Activated CD4-positive, alpha-beta T cell treated with anti-CD3 and anti-CD28 coated beads, Interleukin-10, Interleukin-2, amounts not matched to agents 100 ng/mL and 50 ng/mL, durations not matched to agents 16 hours and 8 hours (primary cell): ENCODE measurements at regions not wholly inside any gene's neighbourhood (a gene's known extent, or its start where the extent isn't known, plus 50 kb on each side); places are given as distances from the start of the nearest gene placed in this dataset.
"Not testable (repeated sequence)": the region's sequence is repeated elsewhere in the genome, so short reads cannot be mapped to it uniquely, and the experiment has no call there.

Experiments used
- DNase-seq: peaks from one replicate; pipeline ENCODE4 v3.0.0-alpha.2; 2020

GRCh38 chr5:57429513-57430120 is 53.0 kb downstream of the ACTBL2 start:
- no peak for DNase-seq

- not testable (repeated sequence) for DNase-seq
Measured at GRCh38 chr5:57429021-57429420, 53.6 kb downstream of the ACTBL2 start.

- DNase-seq: no peak
Measured at GRCh38 chr5:57422993-57423392, 59.6 kb downstream of the ACTBL2 start.

DNA sequence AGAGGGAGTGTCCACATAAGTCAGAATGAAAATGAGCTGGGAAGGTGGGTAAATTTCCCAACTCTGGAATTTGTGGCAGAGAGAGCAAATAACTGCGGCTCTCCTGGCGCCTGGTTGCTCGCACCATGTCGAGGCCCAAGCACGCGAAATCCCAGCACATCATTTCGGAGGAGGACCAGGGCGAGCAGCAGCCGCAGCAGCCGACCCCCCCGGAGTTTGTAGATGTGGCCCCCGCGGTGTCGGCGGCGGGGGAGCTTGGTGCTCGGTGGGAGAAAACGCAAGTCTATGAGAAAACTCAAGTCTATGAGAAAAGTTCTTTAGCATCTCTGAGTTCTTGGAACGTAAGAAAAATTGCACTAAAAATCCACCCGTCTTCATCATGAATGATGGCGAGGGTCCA is 60.3 kb downstream of the ACTBL2 start:
- DNase-seq: no peak

- DNase-seq: no peak
Measured at GRCh38 chr5:57420801-57421200, 61.8 kb downstream of the ACTBL2 start.

- DNase-seq: no peak
Measured at GRCh38 chr5:57417971-57418370, 64.6 kb downstream of the ACTBL2 start.

DNA sequence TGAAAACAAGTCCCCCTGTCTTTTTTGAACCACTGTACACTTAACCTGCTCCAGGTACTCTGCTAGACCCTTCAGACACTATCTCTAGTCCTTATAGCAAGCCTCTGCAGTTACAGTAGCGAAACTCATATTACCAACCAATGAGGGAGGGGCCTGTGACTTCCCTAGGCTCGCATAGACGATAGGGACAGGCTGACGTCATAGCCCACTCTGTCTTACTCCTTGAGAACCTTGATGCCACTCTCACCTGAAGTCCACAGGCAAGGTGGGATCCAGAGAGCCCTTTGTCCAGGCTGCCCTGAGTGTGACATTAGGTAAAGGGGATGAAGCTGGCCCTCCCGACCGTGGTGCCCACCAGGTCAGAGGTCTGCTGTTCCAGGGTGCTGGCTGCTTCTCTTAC is 65.3 kb downstream of the ACTBL2 start:
- DNase-seq: no peak

GRCh38 chr5:57416278-57416994 is 66.2 kb downstream of the ACTBL2 start:
- DNase-seq: no peak

DNA sequence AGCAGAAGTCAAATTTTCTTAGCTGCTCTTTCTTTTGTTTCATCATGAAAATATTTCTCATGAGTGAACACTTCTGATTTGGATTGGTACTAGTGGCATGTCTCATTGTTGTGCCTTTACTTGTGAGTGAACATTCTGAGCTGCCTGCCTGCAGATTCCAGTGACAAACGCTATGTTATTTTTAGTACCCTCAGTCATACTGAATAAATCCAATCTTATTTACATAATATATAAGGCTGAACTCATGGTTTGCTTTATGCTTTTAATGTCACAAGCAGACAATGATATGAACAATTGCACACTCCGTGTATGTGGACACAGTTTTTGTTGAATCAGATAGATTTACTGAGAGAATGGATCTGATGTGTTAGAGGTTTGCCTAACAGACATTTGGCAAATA is 67.8 kb downstream of the ACTBL2 start:
- no peak for DNase-seq

GRCh38 chr5:57414191-57414590 is 68.4 kb downstream of the ACTBL2 start:
- no peak for DNase-seq

GRCh38 chr5:57413145-57413544 is 69.5 kb downstream of the ACTBL2 start:
- no peak for DNase-seq

DNA sequence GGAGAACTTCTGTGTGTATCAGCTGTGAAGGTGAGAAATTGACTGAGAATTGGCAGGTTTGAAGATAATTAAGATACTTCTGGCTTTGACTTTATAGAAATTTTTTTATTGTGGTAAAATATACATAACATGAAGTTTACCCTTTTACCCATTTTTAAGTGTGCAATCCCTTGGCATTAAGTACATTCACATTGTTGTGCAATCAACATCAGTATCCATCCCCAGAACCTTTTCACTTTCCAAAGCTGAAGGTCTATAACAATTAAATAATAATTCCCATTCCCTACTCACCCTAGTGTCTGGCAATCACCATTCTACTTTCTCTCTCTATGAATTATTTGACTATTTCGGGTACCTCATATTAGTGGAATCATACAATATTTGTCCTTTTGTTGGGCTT is 69.9 kb downstream of the ACTBL2 start:
- DNase-seq: no peak

DNA sequence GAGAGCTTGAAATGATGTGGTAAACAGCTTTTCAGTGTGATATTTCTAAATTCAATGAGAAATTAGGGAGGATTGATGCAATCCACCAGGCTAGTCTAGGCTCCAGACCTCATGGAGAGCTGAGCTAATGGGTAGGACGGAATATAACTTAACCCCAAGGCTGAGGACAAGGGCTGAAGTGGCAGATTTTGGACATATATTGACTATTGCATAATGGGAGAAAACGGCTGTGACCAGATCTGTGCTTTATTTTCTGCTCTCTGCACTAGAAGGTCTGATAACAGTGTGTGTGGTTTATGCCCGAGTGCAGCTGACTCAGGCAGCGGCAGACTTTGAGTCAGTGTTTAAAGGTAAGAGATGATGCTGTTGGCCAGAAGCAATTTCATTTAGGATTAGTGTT is 70.6 kb downstream of the ACTBL2 start:
- no peak for DNase-seq

GRCh38 chr5:57410374-57411320 is 72.0 kb downstream of the ACTBL2 start:
- no peak for DNase-seq

DNA sequence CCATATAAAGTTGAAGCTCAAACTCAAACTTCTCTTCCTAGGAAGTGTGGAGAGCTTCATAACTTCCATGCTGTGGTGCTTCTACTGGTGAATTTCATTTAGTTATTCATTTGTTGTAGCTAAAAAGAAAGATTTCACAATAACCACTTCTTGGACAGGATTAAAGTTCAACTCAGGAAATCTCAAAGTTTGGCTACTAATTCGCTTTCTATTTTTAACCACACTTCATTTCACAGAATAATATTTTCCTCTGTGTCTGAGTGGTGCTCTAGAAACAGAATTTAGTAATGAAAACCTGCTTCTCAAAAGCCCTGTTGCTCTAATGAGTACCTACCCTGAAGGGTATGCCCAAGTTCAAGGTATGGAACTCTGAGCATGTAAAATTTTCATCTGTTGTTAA is 73.9 kb downstream of the ACTBL2 start:
- DNase-seq: no peak

DNA sequence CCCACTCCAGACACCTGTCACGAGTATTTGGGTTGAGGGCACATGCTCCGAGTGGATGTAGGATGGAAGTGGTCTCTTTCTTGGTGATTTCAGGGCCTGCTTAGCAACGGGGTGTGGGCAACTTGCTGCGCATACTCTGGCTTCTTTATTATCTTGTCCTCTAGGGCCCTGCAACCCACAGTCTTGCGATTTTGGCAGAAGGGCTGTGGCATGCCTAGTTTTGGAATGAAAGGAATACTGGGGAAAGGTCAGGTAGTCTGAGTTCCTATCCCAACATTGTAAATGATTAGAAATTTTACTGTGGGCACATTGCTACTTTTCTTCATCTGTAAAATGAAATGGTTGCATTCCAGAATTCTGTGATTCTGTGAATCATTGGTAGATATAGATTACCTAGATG is 74.3 kb downstream of the ACTBL2 start:
- DNase-seq: no peak

- no peak for DNase-seq
Measured at GRCh38 chr5:57407391-57407790, 75.2 kb downstream of the ACTBL2 start.

DNA sequence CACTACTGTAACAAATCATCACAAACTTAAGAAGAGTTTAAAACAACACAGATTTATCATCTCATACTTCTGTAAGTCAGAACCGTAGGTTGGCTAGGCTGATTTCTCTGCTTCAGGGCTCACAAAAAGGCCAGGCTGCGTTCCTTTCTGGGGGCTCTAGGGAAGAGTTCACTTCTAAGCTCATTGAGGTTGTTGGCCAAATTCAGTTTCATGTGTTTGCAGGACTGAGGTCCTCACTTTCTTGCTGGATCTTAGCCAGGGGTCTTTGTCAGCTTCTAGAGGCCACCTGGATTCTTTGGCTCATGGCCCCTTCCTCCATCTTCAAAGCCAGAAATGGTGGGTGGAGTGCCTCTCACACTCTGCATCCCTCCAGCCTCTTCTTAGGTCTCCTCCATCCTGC is 76.0 kb downstream of the ACTBL2 start:
- no peak for DNase-seq

GRCh38 chr5:57405984-57406383 is 76.6 kb downstream of the ACTBL2 start:
- no peak for DNase-seq

DNA sequence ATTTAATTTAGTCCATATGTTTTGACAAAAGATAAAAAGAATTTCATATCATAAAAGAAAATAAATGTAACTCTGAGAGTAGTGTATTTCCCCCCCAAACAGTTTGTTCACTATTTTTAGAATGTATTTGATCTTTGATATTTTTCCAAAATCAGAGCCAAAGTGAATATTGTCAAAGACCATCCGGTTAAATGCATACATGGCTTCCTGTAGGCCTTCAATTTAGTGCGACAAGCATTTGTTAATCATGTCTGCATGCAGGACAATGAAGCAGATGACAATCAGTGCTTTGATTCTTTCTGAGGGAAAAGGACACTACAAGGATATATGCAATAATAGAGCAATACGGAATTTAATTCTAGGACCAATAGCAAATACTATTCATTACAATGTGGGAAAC is 79.8 kb downstream of the ACTBL2 start:
- DNase-seq: no peak

GRCh38 chr5:57402348-57402747 is 80.3 kb downstream of the ACTBL2 start:
- no peak for DNase-seq

DNA sequence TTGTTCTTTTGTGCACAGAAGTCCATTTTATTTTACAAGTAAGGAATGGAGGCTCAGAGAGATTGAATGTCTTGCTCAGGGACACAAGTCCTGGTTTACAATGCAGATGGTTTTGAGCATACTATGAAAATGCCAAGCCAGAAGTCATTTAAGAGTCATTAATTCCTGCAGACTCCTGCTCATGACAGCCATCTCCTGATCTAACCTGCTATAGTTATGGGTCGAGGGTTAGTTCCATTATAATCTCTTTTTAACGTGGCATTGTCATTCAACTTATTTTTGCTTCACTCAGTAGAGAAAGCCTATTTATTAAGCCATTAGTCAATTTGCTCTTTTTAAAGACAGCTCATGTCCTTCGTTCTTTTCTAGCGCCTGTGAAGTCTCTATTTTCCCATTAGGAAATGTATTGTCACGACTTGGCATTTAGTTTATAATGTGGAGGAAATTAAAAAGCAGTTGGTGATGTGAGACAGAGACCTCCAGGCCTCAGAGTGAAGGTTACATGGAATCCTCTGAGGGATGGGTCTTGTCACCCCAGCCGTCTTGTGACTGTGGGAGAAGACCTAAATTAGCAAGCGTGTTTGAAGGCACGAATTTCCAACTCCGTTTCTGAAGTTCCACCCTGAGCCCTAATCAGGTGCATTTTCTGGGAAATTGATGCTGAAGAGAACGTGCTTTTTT is 84.1 kb downstream of the ACTBL2 start:
- DNase-seq: no peak

DNA sequence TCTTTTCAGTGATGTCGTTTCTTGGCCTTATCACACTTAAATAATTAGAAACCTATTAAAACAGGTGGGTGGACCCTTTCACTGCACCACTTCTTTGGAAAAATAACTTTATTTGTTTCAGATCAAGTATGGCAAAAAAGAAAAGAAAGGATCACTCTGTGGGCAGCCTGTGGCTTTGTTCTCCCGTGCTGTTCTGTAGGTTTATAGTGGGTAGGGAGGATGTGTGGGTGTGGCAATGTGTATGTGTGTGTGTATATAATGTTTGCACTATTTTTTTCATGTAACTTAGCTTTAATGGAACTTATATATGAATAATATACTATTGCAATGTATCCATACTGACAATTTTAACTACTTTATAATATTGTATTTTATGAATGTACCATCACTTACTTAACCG is 85.9 kb downstream of the ACTBL2 start:
- no peak for DNase-seq
